ENCODE measurements at regions not wholly inside any gene's neighbourhood (a gene's known extent, or its start where the extent isn't known, plus 50 kb on each side); places are given as distances from the start of the nearest gene placed in this dataset.
"Not testable (repeated sequence)": the region's sequence is repeated elsewhere in the genome, so short reads cannot be mapped to it uniquely, and the experiment has no call there.

DNA sequence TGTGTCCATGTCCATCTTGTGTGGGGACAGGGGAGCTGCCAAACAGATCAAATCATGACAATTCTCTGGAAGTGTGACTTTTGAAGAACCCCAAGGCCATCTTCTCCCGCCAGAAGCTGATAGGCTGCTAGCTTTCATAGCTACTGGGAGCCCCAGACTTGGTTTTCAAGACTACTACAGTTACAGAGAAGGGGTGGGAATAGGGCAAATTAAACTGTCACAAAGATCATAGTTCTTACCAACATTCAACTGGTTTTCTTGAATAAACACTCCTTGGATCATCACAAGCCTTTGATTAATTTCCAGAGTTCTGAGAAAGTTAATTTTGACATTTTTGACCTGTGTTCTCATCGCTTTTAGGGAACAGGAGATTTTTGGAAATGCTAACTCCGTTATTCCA, 67.8 kb upstream of the FARP1 start:
- DNase-seq: no peak
- no peak for ATAC-seq
- intact Hi-C loops (cut with DNase I): no loop called here

DNA sequence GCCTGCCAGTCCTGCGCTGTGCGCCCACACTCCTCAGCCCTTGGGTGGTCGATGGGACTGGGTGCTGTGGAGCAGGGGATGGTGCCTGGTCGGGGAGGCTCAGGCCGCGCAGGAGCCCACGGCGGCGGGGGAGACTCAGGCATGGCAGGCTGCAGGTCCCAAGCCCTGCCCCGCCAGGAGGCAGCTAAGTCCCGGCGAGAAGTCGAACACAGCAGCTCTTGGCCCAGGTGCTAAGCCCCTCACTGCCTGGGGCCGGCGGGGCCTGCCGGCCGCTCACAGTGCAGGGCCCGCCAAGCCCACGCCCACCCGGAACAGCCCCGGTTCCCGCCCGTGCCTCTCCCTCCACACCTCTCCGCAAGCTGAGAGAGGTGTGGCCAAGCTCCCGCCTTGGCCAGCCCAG, 66.6 kb upstream of the FARP1 start:
- intact Hi-C loops (cut with DNase I); DNase-seq; ATAC-seq: not testable (repeated sequence)

DNA sequence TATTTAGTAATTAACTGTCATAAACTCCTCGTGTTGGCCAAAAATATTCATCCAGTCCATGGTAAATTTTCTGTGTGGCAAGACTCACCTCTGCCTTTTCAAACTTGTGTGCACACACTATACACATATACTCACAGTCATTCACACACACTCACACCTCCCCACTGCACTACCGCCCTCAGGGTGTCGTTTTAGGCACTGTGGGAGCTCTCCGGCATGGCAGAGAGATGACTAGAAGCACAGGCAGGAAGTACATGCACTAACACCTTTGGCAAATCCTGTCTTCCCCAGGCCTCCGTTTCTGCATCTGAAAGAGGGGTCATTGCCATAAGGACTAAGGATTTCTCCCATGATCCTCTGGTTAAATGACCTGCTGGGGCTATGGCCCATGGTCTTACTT, 62.6 kb upstream of the FARP1 start:
- no peak for DNase-seq
- intact Hi-C loops (cut with DNase I): no loop called here
- ATAC-seq: no peak

DNA sequence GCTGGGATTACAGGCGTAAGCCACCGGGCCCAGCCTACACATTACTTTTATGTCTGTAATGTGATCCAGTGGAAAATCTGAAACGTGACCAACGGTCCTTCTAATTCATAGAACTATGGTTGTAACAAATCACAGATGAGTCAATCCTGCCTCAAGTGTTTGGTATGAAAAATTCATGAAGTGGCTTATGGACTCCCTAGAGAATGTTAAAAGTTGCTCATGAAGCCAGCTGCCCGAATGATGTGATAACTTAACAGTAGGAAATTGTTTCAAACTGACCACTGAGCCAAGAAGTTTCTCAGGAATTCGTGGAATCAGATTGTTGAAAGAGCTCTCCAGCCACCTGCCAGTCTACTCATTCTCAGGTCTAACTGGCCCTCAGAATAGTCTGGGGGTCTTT, 59.4 kb upstream of the FARP1 start:
- intact Hi-C loops (cut with DNase I): no loop called here
- DNase-seq (no peak), ATAC-seq (peak in 1 of 2 donors; percentile 77)

DNA sequence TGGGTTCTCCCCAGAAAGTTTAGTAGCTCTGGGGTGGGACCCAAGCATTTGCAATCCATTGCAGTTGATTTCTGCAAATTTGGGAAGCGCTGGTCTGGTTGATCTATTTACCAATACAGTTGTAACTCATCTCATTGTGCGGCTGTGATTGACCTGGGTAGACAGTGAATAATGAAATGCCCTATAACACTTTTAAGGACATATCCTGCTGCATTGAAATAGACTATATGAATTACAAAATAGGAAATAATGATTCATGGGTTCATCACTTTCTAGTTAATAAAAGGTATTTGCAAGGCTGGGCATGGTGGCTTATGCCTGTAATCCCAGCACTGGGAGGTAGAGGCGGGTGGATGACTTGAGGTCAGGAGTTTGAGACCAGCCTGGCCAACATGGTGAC, 59.0 kb upstream of the FARP1 start:
- no peak for ATAC-seq
- no peak for DNase-seq
- intact Hi-C loops (cut with DNase I): no loop called here

DNA sequence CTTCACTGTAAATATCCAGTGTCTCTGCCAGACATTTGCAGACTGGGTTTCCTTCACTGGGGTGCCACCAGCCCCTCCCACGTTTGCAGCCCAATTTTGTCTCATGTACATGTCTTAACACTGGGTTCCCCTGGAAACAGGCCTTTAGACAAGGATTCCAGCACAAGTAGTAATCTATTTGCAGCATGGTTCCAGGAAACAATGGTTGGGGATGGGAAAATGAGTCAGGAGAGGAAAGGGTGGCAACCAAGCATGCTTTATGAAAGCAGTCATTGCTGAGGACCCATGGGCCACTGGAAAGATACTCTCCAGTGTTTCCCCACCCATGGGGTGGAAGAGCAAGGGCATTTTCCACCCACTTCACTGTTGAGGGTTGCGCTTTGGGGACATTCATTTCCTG, 53.6 kb upstream of the FARP1 start:
- ATAC-seq: no peak
- intact Hi-C loops (cut with DNase I): no loop called here
- no peak for DNase-seq

DNA sequence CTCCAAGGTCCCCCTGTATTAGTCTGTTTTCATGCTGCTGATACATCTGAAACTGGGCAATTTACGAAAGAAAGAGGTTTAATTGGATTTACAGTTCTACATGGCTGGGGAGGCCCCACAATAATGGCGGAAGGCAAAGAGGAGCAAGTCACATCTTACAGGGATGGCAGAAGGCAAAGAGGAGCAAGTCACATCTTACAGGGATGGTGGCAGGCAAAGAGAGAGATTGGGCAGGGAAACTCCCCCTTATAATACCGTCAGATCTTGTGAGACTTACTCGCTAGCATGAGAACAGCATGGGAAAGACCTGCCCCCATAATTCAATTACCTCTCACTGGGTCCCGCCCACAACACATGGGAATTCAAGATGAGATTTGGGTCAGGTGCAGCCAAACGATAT, 50.0 kb upstream of the FARP1 start:
- ATAC-seq (no peak), DNase-seq (no peak)
- intact Hi-C loops (cut with DNase I): no loop called here

Data from left cardiac atrium (tissue), 4 donors.